ENCODE measurements at regions not wholly inside any gene's neighbourhood (a gene's known extent, or its start where the extent isn't known, plus 50 kb on each side); places are given as distances from the start of the nearest gene placed in this dataset.

DNA sequence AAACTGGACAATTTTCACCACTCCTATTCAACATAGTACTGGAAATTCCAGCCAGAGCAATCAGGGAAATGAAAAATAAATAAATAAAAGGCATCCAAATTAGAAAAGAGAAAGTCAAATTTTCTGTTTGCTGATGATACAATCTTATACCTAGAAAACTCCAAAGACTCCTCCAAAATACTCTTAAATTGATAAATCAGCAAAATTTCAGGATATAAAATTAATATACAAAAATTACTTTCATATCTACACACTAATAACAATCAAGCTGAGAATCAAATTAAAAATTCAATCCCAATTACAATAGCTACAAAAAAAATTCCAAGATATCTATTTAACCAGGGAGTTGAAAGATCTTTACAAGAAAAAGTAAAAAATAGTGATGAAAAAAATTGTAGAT is 651.9 kb downstream of the DTWD2 start:
- H4K5ac ChIP-seq (ENCODE audit: insufficient read length, low read depth, low read length), result no peak overlapping the region
- DNase-seq, result no peak
- no peak overlapping the region for H2BK15ac ChIP-seq (ENCODE audit: low read depth, low read length)
- H4K91ac ChIP-seq (ENCODE audit: insufficient read length, low read depth, low read length), result no peak overlapping the region
- H3K79me2 ChIP-seq (ENCODE audit: insufficient read depth, low read length), result no peaks in the 10 kb centered on the region
- H3K18ac ChIP-seq (ENCODE audit: insufficient read length, low read depth, low read length), result no peak overlapping the region
- Mint-ChIP-seq H3K27ac (no peak overlapping the region), H3K4me3 (no peak overlapping the region), H3K9me3 (no peaks in the 10 kb centered on the region), H3K4me1 (peaks cover 8 to 12% of the 10 kb centered on the region in 2 experiments), H3K36me3 (ENCODE audit: insufficient read depth in 1 of 3, low read depth in 3 of 3) (peaks cover 0 to 2% (median 0%) of the 10 kb centered on the region in 3 experiments; a peak in 1 of 7 replicates), H3K27me3 (ENCODE audit: low read depth) (no peaks in the 10 kb centered on the region)
- H3K14ac ChIP-seq (ENCODE audit: insufficient read depth, low read length), result no peak overlapping the region
- no peak overlapping the region for H3T11ph ChIP-seq (ENCODE audit: low read length)
- no peaks in the 10 kb centered on the region for H3K27me3 ChIP-seq (ENCODE audit: insufficient read depth, low read length)
- H4K8ac ChIP-seq (replicated peaks; ENCODE audit: insufficient read length, low read depth, low read length), result no peak overlapping the region
- H3K56ac ChIP-seq (ENCODE audit: insufficient read length, low read depth, low read length), result no peak overlapping the region
- H4K20me1 ChIP-seq (ENCODE audit: control insufficient read depth, insufficient read depth, insufficient read length), result no peaks in the 10 kb centered on the region
- no peak overlapping the region for H2BK12ac ChIP-seq (ENCODE audit: insufficient read length, low read depth, low read length)
- H3K79me1 ChIP-seq (ENCODE audit: insufficient read depth, low read depth, low read length, poor library complexity, severe bottlenecking), result no peaks in the 10 kb centered on the region
- no peaks in the 10 kb centered on the region for H3K23me2 ChIP-seq (ENCODE audit: insufficient read length, low read depth, low read length, poor library complexity, severe bottlenecking)
- no peak overlapping the region for H3K23ac ChIP-seq (ENCODE audit: insufficient read length, low read depth, low read length)
- H3K4ac ChIP-seq (ENCODE audit: low read depth, low read length), result no peak overlapping the region
- H3K4me2 ChIP-seq (ENCODE audit: insufficient read depth, insufficient read length, low read length), result no peak overlapping the region
- no peaks in the 10 kb centered on the region for H3K9me3 ChIP-seq (ENCODE audit: control insufficient read depth, low read depth, low read length)
- no peak overlapping the region for H2BK20ac ChIP-seq (ENCODE audit: low read depth, low read length, poor library complexity, severe bottlenecking)
- H3K4me1 ChIP-seq (ENCODE audit: insufficient read depth, low read length), result no peaks in the 10 kb centered on the region
- H2BK120ac ChIP-seq (ENCODE audit: low read depth, low read length, poor library complexity, severe bottlenecking), result no peak overlapping the region
- no peak overlapping the region for H3K9ac ChIP-seq (ENCODE audit: extremely low read depth, insufficient read length, low read length)
- TF ChIP-seq, protein P1, sequence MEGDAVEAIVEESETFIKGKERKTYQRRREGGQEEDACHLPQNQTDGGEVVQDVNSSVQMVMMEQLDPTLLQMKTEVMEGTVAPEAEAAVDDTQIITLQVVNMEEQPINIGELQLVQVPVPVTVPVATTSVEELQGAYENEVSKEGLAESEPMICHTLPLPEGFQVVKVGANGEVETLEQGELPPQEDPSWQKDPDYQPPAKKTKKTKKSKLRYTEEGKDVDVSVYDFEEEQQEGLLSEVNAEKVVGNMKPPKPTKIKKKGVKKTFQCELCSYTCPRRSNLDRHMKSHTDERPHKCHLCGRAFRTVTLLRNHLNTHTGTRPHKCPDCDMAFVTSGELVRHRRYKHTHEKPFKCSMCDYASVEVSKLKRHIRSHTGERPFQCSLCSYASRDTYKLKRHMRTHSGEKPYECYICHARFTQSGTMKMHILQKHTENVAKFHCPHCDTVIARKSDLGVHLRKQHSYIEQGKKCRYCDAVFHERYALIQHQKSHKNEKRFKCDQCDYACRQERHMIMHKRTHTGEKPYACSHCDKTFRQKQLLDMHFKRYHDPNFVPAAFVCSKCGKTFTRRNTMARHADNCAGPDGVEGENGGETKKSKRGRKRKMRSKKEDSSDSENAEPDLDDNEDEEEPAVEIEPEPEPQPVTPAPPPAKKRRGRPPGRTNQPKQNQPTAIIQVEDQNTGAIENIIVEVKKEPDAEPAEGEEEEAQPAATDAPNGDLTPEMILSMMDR (conservative IDR thresholded peaks at IDR 0.05), result no peak
- H2BK5ac ChIP-seq (ENCODE audit: insufficient read length, low read length), result no peak overlapping the region
- H2AK5ac ChIP-seq (ENCODE audit: insufficient read length, low read length), result no peak overlapping the region
- H2AFZ ChIP-seq (ENCODE audit: low read length), result no peak overlapping the region
- no peak overlapping the region for H3K27ac ChIP-seq (ENCODE audit: insufficient read length, low read depth, low read length)
